Body of pancreas (tissue), 4 donors: ENCODE measurements at regions not wholly inside any gene's neighbourhood (a gene's known extent, or its start where the extent isn't known, plus 50 kb on each side); places are given as distances from the start of the nearest gene placed in this dataset.

Source experiments
- POLR2A ChIP-seq, 3 donors: fragments of 450-650 bp; IDR thresholded peaks; one replicate each; pipeline ENCODE4 v1.6.1; 2016; ENCODE audit warnings: antibody characterized with exemption in 3 of 3, mild to moderate bottlenecking in 2 of 3
- TF ChIP-seq, protein P1 (sequence below), 7 experiments: fragments of 450-650 bp in 4 of 7; fragments of 200-600 bp in 3 of 7; sonication (generic) in 3 of 7; IDR thresholded peaks; one replicate each; pipeline ENCODE4 v1.5.1; 2016 to 2019; ENCODE audit warnings: antibody characterized with exemption in 7 of 7

DNA sequence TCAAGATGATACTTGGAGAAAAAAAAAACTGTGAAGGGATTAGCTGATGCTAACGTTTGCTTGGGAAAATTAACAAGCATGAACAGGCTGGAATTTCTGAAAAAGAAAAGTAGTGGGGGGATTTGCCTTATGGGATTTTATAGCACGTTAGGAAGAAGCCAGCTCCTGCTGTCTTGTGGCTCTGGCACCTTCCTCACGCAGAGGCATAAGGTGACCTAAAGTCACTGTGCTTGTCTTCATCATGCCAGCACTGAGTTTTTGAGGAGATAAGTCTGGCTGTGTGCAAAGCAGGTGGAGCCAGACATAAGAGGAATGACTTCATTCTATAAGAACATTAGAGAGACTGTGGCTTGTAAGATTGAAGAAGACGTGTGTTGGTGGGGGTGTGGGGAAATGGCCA lies 94.4 kb upstream of the MAP1B start:
- TF ChIP-seq, protein P1, sequence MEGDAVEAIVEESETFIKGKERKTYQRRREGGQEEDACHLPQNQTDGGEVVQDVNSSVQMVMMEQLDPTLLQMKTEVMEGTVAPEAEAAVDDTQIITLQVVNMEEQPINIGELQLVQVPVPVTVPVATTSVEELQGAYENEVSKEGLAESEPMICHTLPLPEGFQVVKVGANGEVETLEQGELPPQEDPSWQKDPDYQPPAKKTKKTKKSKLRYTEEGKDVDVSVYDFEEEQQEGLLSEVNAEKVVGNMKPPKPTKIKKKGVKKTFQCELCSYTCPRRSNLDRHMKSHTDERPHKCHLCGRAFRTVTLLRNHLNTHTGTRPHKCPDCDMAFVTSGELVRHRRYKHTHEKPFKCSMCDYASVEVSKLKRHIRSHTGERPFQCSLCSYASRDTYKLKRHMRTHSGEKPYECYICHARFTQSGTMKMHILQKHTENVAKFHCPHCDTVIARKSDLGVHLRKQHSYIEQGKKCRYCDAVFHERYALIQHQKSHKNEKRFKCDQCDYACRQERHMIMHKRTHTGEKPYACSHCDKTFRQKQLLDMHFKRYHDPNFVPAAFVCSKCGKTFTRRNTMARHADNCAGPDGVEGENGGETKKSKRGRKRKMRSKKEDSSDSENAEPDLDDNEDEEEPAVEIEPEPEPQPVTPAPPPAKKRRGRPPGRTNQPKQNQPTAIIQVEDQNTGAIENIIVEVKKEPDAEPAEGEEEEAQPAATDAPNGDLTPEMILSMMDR (IDR thresholded peaks at IDR 0.05): no peak
- TF ChIP-seq POLR2A (IDR thresholded peaks at IDR 0.05): no peak
